Progenitor cell of endocrine pancreas (in vitro differentiated cells): ENCODE measurements at regions not wholly inside any gene's neighbourhood (a gene's known extent, or its start where the extent isn't known, plus 50 kb on each side); places are given as distances from the start of the nearest gene placed in this dataset.

ENCODE experiments used
- DNase-seq: peaks from one replicate; pipeline ENCODE4 v3.0.0; 2021; ENCODE audit warnings: low spot score; ENCODE audit not compliant: unreplicated experiment
- H3K27ac Mint-ChIP-seq: 2 replicates; pipeline ENCODE4 v1.8.0; 2021; ENCODE audit warnings: mild to moderate bottlenecking, moderate library complexity, mixed read lengths
- H3K27me3 Mint-ChIP-seq: 2 replicates; pipeline ENCODE4 v1.8.0; 2021; ENCODE audit warnings: mixed read lengths
- H3K36me3 Mint-ChIP-seq: 2 replicates; pipeline ENCODE4 v1.8.0; 2022; ENCODE audit warnings: mixed read lengths; ENCODE audit not compliant: insufficient read depth
- H3K4me1 Mint-ChIP-seq: 2 replicates; pipeline ENCODE4 v1.8.0; 2021; ENCODE audit warnings: low read depth, mixed read lengths
- H3K4me3 Mint-ChIP-seq: 2 replicates; pipeline ENCODE4 v1.8.0; 2021; ENCODE audit warnings: low read depth, mild to moderate bottlenecking, moderate library complexity, mixed read lengths
- H3K9me3 Mint-ChIP-seq: 2 replicates; pipeline ENCODE4 v1.8.0; 2021; ENCODE audit warnings: low read depth, mixed read lengths
- TF ChIP-seq, protein P1 (sequence below): fragments of 200-600 bp; sonication (generic); IDR thresholded peaks from one replicate; pipeline ENCODE4 v1.5.0; 2021; ENCODE audit warnings: antibody characterized with exemption, mild to moderate bottlenecking; ENCODE audit not compliant: unreplicated experiment

DNA sequence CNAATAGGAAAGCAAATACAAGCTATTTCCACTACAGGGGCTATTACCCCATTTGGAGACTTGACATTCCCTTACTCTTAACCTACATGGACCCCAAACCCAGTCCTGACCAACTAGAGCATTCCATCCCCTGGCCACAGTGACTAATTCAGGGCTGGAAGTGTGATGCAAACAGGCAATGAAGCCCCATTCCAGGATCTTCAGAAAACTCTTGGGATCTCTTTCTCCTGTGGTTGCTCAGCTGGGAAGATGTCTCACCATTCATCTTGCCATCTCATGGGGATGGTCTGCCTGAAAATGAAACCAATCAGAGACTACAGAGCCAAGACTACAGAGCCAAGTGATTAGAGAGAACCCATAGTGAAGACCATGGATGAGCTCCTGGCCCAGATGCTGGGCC is 206.2 kb downstream of the ZNF365 start:
- Mint-ChIP-seq H3K9me3 (no peaks in the 10 kb centered on the region), H3K27me3 (peaks cover 2% of the 10 kb centered on the region), H3K27ac (no peak overlapping the region), H3K36me3 (no peaks in the 10 kb centered on the region), H3K4me1 (peaks cover 1% of the 10 kb centered on the region), H3K4me3 (no peak overlapping the region)
- TF ChIP-seq, protein P1, sequence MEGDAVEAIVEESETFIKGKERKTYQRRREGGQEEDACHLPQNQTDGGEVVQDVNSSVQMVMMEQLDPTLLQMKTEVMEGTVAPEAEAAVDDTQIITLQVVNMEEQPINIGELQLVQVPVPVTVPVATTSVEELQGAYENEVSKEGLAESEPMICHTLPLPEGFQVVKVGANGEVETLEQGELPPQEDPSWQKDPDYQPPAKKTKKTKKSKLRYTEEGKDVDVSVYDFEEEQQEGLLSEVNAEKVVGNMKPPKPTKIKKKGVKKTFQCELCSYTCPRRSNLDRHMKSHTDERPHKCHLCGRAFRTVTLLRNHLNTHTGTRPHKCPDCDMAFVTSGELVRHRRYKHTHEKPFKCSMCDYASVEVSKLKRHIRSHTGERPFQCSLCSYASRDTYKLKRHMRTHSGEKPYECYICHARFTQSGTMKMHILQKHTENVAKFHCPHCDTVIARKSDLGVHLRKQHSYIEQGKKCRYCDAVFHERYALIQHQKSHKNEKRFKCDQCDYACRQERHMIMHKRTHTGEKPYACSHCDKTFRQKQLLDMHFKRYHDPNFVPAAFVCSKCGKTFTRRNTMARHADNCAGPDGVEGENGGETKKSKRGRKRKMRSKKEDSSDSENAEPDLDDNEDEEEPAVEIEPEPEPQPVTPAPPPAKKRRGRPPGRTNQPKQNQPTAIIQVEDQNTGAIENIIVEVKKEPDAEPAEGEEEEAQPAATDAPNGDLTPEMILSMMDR, result no peak
- no peak for DNase-seq

- Mint-ChIP-seq H3K4me3 (no peak overlapping the region), H3K27me3 (peaks cover 2% of the 10 kb centered on the region), H3K36me3 (no peaks in the 10 kb centered on the region), H3K4me1 (no peaks in the 10 kb centered on the region), H3K9me3 (no peaks in the 10 kb centered on the region), H3K27ac (no peak overlapping the region)
- TF ChIP-seq, protein P1, result no peak
- DNase-seq, result no peak
Observed at GRCh38 chr10:62581351-62581750, 207.2 kb downstream of the ZNF365 start.

- H3K36me3 Mint-ChIP-seq, result no peaks in the 10 kb centered on the region
- H3K27ac Mint-ChIP-seq, result no peak overlapping the region
- H3K9me3 Mint-ChIP-seq, result no peaks in the 10 kb centered on the region
- H3K4me3 Mint-ChIP-seq, result no peak overlapping the region
- H3K4me1 Mint-ChIP-seq, result no peaks in the 10 kb centered on the region
- no peak for DNase-seq
- peaks cover 2% of the 10 kb centered on the region for H3K27me3 Mint-ChIP-seq
- TF ChIP-seq, protein P1, result no peak
Observed at GRCh38 chr10:62582101-62582705, 208.0 kb downstream of the ZNF365 start.

- Mint-ChIP-seq H3K4me3 (no peak overlapping the region), H3K9me3 (peaks cover under 1% of the 10 kb centered on the region), H3K27ac (no peak overlapping the region), H3K27me3 (peaks cover 2% of the 10 kb centered on the region), H3K4me1 (no peaks in the 10 kb centered on the region), H3K36me3 (no peaks in the 10 kb centered on the region)
- TF ChIP-seq, protein P1, result no peak
- no peak for DNase-seq
Observed at GRCh38 chr10:62582804-62583208, 208.6 kb downstream of the ZNF365 start.

GRCh38 chr10:62583876-62584615 is 209.9 kb downstream of the ZNF365 start:
- no peak overlapping the region for H3K4me3 Mint-ChIP-seq
- TF ChIP-seq, protein P1, result no peak
- peaks cover 2% of the 10 kb centered on the region for H3K27me3 Mint-ChIP-seq
- no peak overlapping the region for H3K27ac Mint-ChIP-seq
- no peaks in the 10 kb centered on the region for H3K36me3 Mint-ChIP-seq
- H3K4me1 Mint-ChIP-seq, result no peaks in the 10 kb centered on the region
- H3K9me3 Mint-ChIP-seq, result peaks cover 5% of the 10 kb centered on the region
- no peak for DNase-seq
